Caki2 (cell line): ENCODE measurements at regions not wholly inside any gene's neighbourhood (a gene's known extent, or its start where the extent isn't known, plus 50 kb on each side); places are given as distances from the start of the nearest gene placed in this dataset.

ENCODE experiments used
- DNase-seq: peaks from one replicate; pipeline ENCODE4 v3.0.0-alpha.2; 2015; ENCODE audit warnings: low read depth
- in situ Hi-C: cut with HindIII; loops from 2 replicates; pipeline ENCODE4 v1.10.0; 2016; ENCODE audit warnings: low sequenced_read_pairs, low pct_unique_long_range_greater_than_20kb, mixed read lengths

DNA sequence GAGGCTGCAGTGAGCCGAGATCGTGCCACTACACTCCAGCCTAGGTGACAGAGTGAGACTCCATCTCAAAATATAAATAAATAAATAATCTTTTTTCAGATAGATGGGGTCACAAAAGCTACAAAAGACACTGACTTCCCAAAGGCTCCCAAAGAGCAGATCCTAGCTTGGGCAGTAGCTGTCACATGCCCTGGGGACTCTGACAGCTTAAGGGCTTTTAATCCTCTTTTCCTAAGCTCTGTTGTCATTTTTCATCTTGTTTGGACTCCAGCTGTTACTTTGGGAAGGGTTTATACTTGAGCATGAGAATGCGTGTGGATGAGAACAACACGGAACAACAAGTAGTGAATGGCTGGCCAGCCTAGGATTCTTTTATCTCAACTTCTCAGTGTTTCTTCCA, 231.7 kb downstream of the MZT1 start:
- in situ Hi-C loops, result no loop called here
- DNase-seq, result no peak

DNA sequence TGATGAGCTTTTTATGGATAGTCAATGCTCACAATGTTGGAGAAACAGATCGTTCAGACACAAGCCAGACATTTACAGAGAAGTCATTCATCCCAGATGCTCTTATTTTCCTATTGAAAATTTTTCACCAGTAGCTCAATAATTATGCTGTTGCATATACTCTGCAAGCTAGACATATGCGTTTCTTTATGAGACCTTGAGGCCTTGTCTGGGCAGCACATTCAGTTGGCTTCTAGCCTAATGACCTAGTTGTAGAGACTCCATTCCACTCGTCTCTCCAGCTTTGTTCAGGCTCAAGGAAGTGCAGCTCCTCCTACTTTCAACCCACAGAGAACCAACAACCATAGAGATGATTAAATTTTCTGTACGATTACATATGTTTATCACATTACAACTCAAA, 237.7 kb downstream of the MZT1 start:
- in situ Hi-C loops, result no loop called here
- DNase-seq, result no peak

DNA sequence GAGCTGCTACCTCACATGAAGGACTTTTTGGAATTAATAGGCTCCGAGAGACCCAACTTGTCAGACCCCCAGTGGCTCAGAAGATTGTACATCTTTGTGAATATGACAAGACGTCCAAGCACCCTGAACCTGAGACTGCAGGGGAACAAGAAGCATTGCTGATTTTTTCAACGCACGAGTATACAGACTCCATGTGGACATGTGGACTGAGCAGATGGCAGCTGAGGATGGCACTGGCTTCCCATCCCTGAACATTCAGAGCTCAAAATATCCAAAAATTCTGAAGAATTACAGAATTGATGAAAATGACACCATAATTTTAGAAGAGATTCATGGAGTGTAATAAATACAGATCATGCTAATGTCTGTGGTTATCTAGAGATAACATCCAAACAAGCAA, 254.1 kb downstream of the MZT1 start:
- in situ Hi-C loops, result no loop called here
- DNase-seq, result no peak

DNA sequence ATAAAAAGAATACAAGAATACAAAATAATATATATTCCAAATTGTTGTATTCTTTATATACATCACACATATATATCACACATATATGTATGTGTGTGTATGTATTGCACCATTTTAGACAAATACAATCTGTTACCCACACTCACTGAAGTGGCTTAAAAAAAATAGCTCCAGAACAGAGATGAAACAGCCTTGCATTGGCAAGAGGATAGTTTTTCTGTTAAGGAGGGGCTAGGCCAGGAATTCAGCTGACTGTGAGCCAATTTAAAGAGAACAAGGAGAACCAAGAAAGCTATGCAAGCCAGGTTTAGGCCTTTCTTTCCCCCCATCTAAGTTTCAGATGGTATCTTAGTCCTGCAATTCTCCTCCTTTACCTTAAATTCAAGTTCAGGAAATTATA, 257.5 kb downstream of the MZT1 start:
- DNase-seq, result no peak
- in situ Hi-C loops, result no loop called here

DNA sequence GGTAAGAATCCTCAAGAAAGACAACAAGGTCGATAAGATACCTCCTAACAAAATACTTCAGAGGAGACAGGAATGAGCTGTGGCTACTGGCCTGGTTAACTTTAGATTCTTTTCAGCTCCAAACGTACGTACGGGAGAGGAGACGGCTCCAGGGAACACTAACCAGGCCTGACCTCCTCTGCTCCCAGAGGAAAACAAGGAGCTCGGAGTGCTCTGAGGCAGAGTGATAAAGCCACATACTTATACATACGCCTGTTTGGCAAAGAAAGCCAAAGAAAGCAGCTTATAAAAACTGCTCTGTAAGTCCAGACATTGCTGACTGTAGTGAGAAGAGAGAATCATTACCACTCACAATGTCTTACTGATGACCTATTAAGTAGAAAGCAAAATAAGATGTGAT, 263.9 kb downstream of the MZT1 start:
- DNase-seq, result peak; percentile 45
- in situ Hi-C loops, result no loop called here

DNA sequence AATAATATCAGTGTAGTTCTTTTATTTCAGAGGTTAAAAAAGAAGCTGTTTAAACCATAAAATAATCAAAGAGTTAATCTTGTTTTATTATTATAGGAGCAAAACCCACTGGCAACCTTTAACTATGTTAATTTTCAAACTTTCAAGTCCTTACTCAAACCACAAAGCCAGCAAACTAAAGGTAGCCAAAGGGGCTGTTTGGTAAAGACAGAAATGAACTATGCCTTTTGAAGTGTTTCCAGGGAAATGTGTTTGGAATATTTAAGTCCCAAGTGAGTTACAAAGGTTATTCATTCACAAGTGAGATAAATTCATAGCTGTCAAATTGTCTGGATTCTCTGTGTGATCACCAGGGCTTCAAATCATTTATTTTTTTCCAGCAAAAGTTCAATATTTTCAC, 264.7 kb downstream of the MZT1 start:
- peak; percentile 34 for DNase-seq

DNA sequence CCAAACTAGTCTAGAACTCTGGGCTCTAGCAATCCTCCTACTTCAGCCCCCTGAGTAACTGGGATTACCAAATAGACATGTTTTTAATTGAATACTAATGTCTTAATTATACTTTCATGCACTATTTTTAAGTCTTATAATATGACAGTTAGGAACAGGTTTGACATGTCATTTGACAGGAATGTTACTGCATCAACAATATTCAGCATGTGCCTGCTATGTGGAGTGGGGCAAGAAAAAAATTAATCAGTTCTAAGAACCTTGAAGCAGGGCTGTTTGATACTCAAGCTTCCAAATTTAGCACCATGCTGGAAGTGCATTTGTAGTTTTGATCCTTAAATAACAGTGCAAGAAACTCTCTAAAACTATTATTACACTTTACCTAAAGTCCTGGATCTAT, 265.3 kb downstream of the MZT1 start:
- in situ Hi-C loops, result no loop called here
- no peak for DNase-seq

More for the DNA sequence above, 264.7 kb downstream of the MZT1 start:
- in situ Hi-C loops, result no loop called here

DNA sequence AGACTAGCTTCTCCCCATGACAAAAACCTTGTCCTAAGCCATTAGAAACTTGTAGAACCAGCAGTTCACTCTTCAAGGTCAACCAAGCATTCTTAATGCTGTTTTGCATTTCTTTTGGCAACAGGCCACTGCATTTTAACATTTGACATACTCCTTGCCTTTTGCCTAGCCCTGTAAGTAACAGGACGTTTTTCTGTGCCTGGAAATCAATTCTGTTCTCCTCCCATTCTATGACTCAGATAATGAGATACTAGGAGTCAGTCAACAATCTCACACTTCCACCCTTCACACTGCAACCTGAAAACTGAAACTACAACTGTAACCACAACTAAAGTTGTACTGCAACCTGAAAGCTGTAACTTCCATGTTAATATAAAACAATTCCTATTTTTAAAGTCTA, 268.7 kb downstream of the MZT1 start:
- DNase-seq, result peak; percentile 58
- in situ Hi-C loops, result no loop called here

DNA sequence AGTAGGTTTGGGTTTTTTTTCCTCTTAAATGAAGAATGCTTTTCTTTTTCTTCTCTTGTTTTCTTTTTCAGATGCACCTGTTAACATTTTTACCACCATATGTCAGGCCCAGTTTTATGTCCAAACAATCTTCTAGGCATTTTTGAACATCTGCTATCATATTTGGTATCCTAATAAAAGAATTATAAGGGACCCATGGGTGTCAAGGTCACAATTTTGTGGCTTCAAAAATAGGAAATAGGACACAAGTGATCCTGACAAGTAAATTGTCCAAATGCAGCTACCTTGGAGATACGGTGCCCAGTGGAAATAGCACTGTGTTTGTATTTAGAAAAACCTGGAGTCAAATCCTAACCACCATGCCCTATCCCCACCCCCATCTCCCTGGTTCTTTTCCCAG, 270.3 kb downstream of the MZT1 start:
- DNase-seq, result no peak
- in situ Hi-C loops, result no loop called here

DNA sequence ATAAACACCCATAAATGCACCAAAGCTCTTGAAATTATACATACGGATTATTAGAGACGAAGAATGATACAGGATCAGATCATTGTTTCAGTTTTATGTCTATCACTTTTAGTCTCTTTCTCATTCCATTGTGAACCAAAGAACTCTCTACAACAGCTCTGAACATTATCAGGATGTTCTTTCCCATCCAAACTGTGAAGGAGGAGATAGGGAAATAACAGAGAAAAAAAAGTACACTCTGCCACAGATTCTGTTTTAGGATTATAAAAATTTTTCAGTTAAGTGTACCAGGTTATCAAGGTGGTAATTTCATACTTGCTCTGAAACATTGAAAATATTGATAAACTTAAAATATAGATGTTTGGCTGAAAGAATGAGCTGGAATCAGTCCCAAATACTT, 270.9 kb downstream of the MZT1 start:
- DNase-seq, result no peak
- in situ Hi-C loops, result no loop called here

DNA sequence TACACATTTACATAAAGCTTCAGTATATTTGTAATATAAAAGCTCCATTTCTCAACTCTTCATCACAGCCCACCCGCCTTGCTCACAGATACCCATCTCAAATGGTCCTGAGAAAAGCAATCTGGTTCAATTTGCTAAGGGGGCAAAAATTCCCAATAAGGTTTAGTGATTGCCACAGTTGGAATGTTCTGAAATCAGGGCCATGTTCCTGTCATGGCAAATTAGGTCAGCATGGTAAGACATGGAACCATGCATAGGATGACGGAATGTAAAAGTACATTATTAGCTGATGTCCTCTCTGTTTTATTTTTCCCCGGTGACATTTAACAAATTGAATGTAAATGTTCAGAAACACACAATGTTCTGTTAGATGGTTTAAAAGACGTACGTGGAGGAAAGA, 274.3 kb downstream of the MZT1 start:
- DNase-seq, result no peak
- in situ Hi-C loops, result no loop called here

DNA sequence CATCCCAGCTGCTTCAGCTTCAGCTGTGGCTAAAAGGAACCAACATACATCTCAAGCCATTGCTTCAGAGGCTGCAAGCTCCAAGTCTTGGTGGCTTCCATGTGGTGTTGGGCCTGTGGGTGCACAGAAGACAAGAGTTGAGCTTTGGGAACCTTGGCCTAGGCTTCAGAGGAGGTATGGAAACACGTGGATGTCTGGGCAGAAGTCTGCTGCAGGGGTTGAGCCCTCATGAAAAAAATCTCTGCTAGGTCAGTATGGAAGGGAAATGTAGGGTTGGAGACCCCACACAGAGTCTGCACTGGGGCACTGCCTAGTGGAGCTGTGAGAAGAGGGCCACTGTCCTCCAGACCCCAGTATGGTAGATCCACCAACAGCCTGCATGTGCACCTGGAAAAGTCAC, 279.3 kb downstream of the MZT1 start:
- in situ Hi-C loops, result no loop called here
- DNase-seq, result no peak

DNA sequence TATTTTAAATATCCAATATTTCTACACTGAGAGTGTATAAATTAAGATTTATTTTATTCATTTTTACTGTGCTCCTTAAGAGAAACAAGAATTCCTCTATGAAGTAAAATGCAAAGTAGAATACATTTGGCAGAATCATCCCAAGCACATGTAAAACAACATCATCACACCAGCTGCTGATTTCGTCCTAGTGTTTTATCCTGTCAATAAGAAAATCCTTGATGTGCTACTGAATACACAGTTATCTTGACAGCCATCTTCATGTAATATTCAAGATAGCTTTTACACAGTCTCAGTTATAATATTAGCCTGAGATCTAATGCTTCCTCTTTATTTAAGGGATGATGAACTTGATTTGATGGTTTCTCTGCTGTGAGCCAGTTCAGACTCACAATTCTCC, 282.4 kb downstream of the MZT1 start:
- in situ Hi-C loops, result no loop called here
- DNase-seq, result no peak

DNA sequence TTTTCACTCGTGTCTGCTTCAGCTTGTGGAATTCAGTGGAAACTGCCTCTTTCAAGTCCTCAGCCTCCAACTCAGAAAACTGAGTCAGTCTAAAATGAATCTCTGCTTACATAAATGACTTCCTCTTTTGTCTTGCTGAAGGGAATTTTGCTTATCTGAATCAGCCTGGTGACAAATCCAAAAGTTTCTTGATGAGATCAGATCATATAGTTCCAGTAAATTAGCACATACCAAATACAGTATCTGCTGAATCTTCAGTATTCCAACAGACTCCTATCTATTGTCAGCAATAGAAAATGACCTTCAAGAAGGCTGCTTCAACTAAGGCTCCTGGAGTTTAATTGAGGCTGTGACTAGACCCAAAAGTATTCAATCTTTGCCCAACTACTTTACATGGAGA, 290.0 kb downstream of the MZT1 start:
- peak; percentile 6 for DNase-seq

DNA sequence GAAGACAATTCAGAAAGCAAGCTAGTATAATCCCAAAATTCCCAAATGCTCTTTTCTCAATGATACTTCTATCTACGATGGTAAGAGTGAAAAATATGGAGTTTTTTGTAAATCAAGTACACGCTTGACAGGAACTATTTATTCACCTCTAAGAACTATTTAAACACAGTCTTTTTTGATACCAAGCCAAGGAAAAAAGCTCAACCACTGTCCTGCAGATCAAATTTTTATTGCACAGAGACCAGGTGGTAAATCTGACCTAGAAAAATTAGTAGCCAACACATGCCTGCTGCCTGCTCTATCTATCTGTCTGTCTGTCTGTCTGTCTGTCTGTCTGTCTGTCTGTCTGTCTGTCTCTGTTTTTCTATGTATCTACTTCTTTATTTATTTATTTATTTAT, 292.2 kb downstream of the MZT1 start:
- in situ Hi-C loops, result no loop called here

More for the DNA sequence above, 290.0 kb downstream of the MZT1 start:
- in situ Hi-C loops, result no loop called here

DNA sequence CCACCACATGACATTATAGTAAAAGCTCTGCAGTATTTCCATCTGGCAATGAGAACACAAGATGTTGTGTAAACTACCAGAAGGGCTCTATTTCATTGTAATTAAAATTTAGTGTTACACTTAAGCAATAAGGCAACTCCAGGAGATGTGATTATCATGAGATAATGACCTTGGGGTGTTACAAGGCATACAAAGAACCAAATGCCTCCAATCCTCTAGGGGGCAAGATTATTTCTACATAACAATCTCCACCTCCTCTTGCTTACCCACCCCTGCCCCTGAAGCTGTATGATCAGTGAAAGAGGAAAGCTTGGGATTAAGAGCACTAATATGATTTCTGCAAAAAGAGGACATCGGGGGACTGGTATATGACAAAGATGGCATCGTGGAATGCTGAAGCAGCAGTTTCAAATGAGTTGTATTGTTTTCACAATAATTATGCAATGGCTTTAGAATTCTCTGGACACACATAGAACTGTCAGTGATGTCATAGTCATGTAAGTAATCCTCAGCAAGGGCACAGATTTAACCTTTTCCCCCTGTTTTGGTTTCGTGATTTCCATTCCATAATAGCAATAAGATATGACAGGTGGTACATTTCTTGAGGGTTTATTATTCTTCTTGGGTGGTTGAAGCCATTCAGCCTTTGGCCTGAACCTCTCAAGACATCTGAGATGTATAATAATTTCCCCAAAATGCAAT, 295.3 kb downstream of the MZT1 start:
- in situ Hi-C loops, result no loop called here
- DNase-seq, result no peak

More for the DNA sequence above, 292.2 kb downstream of the MZT1 start:
- no peak for DNase-seq

DNA sequence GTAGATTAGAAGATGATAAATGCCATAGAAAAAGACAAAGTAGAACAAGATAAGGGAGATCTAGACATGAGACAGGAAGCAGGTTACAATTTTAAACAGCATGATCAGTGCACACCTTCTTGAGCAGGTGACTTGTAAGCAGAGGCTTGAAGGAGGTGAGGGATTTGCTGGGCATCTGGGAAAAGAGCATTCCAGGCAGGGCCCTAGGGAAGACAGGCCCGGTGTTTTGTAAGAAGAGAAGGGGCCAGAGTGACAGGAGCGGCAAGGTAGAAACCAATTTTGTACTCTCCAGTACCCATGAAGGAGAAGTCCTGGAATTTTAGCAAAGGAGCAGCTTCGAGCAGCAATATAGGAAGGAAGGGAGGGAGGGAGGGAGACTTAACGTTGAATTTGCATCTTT, 296.5 kb downstream of the MZT1 start:
- in situ Hi-C loops, result no loop called here
- DNase-seq, result no peak

DNA sequence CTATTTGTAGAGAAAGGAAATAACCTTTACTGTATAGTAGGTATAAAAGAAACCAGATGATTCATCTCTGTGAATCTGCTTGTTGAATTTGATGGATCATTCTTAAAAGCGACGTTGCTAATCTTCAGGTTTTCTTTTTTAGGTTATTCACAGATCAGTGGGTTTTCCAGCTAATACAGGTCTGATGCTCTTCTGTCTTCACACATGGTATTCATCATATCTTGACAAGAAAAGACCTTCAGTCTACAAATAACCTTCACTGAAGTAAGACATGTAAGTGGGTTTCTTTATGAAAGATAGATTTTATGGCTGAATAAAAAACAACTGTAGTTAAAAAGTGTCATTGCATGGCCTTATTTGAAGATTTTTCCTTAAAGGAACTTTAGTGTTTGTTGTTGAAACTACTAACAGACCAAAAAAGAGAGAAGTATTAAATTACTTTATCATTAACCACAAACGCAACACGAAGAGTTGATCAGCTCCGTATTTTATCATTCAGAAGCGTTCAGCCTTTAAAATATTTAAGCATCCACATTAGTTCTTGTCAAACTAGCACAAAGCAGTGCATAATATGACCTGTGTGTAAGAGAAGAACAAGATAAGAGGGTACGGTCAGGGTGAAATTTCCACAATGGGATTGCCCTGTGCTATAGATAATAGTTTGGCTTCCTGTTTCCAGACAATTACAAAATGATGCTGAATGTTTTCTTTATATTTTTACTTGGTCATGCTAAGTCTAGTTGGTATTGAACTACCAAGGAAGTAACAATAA, 299.5 kb downstream of the MZT1 start:
- in situ Hi-C loops, result no loop called here
- DNase-seq, result no peak

DNA sequence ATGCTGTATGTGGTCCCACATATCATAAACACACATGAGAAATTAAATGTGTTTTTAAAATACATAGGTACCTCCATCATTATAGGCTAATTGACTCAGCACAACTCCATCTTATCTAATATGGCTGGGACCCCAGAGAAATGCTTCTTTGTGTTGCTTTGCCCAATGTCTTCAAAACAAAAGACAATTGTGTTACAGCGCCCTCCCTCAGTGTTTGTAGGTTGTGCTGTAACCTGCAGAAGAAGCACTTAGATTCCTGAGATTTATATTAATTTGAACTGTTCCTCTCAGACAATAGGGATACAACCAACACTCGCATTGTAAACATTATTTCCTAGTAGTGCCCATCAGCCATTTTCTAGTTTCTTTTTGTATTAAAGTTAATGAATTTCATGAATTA, 303.4 kb downstream of the MZT1 start:
- no peak for DNase-seq
- in situ Hi-C loops, result no loop called here

DNA sequence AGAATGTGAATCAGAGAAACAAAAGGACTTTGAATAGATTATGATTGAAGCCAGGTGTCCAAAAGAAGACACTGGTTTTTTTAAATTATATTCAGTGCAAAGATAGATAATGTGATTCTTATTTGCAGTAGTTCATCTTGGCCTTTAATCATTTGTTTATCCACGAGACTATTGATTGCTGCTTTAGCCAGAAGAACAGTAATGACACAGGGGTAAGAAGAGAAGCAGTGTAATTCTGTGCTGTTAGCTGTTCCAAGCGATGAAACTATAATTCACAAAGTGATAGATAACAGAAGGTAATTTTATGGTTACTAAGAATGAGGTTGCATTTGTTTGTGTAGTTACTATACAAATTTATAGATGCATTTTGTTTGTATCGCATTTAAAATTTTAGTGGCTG, 311.6 kb downstream of the MZT1 start:
- in situ Hi-C loops, result no loop called here

More for the DNA sequence above, 311.6 kb downstream of the MZT1 start:
- no peak for DNase-seq
